Right atrium auricular region (tissue), 2 donors: ENCODE measurements at regions not wholly inside any gene's neighbourhood (a gene's known extent, or its start where the extent isn't known, plus 50 kb on each side); places are given as distances from the start of the nearest gene placed in this dataset.

ENCODE experiments used
- DNase-seq: peaks from one replicate; pipeline ENCODE4 v3.0.0-alpha.2; 2019; ENCODE audit warnings: low spot score
- H3K27ac ChIP-seq, 2 donors: fragments of 200-600 bp; sonication (generic); 1 replicate in 1 of 2; 2 replicates in 1 of 2; pipeline ENCODE4 v1.5.1; 2016 to 2019
- H3K27me3 ChIP-seq, 2 donors: fragments of 200-600 bp; sonication (generic); one replicate each; pipeline versions ENCODE4 v1.5.1 to v1.6.0; 2017 to 2019
- H3K36me3 ChIP-seq: fragments of 200-600 bp; sonication (generic); one replicate; pipeline ENCODE4 v1.5.1; 2016
- H3K4me1 ChIP-seq, 2 donors: fragments of 200-600 bp; sonication (generic); one replicate each; pipeline versions ENCODE4 v1.5.1 to v1.6.0; 2017 to 2019
- H3K4me3 ChIP-seq, 2 donors: fragments of 200-600 bp; sonication (generic); 1 replicate in 1 of 2; 2 replicates in 1 of 2; pipeline ENCODE4 v1.5.1; 2017 to 2019; ENCODE audit warnings: mild to moderate bottlenecking in 1 of 2, moderate library complexity in 1 of 2
- H3K9me3 ChIP-seq, 2 donors: fragments of 200-600 bp; sonication (generic); one replicate each; pipeline ENCODE4 v1.5.1; 2019
- CTCF ChIP-seq, 2 donors: fragments of 200-600 bp; sonication (generic); IDR thresholded peaks; one replicate each; pipeline ENCODE4 v1.5.1; 2019; ENCODE audit warnings: antibody characterized with exemption in 2 of 2

DNA sequence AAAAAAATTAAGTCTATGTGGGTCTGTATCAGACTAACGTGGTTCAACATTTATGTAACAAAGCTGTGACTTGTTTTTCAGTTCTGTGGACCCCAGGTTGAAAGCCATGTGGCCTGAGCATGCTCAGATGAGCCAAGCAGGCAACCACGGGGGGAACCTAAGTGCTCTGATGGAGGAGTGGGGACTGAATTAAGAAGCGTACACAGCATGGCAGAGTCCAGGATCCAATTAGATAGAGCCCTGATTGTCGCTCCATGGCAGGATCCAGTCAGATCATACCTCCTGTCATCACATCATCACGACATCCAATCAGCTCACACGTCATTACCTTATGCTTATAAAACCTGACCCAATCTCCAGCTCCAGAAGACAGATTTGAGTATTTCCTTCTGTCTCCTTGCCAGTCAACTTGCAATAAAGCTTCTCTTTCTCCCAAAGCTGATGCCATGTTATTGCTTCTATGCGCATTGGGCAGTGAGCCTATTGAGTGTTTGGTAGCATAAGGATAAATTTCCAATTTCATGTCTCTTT lies 1013.1 kb upstream of the TMEM132C start:
- H3K27ac ChIP-seq = no peak overlapping the region
- no peaks in the 10 kb centered on the region for H3K27me3 ChIP-seq
- no peaks in the 10 kb centered on the region for H3K9me3 ChIP-seq
- H3K36me3 ChIP-seq = no peaks in the 10 kb centered on the region
- no peaks in the 10 kb centered on the region for H3K4me1 ChIP-seq
- TF ChIP-seq CTCF (IDR thresholded peaks at IDR 0.05) = no peak
- no peak for DNase-seq
- no peak overlapping the region for H3K4me3 ChIP-seq

DNA sequence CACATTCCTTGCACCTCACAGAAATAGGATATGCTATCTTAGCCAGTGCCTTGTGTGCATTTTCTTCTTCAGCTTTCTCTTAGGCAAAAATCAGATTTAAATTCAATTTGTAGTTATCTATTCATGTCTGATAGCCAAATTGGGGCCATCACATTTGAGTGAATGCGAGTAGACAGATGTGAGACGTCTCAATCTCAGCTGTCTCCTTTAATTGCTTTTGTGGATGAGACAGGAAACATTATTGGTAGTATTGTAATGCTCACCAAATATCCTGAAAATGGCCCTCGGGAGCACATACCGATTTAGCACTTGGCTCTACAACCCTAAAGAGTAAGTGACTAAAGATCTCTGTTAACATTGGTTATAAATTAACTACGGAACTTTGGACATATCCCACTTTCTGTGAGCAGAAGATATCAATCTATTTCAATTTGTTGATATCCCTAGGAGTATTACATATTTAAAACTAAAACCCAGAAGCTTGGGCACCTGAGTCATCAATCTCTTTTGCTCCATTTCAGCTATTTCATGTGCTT lies 1012.5 kb upstream of the TMEM132C start:
- H3K4me1 ChIP-seq = no peaks in the 10 kb centered on the region
- no peaks in the 10 kb centered on the region for H3K9me3 ChIP-seq
- H3K36me3 ChIP-seq = no peaks in the 10 kb centered on the region
- H3K27me3 ChIP-seq = no peaks in the 10 kb centered on the region
- no peak for DNase-seq
- TF ChIP-seq CTCF (IDR thresholded peaks at IDR 0.05) = no peak
- H3K27ac ChIP-seq = no peak overlapping the region
- no peak overlapping the region for H3K4me3 ChIP-seq

DNA sequence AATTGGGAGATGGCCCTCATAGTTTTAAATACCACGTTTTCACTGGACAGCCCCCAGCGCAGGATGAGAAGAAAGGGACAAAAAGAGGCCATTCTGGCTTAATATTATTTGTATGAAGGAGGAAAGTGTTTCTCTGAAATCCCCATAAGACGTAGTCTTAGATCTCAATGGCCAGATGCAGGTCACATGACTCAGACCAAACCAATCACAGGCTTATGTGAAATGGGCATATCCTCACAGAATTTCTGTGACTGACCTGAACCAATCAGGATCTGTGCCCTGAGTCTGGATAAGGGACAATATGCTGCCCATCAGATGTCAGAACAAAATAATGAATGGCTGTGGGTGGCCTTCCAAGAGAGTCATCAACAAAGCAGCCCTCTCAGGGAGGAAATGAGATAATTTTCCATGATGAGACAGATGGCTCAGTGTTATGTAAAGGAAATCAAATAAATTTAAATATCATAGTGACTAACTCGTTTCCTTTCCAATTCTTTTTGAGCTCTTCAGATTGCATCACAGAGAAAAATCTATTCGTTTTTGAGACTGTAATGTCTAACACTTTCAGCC lies 1009.5 kb upstream of the TMEM132C start:
- DNase-seq = no peak
- TF ChIP-seq CTCF (IDR thresholded peaks at IDR 0.05) = no peak
- no peaks in the 10 kb centered on the region for H3K9me3 ChIP-seq
- H3K27ac ChIP-seq = no peak overlapping the region
- H3K4me3 ChIP-seq = no peak overlapping the region
- H3K36me3 ChIP-seq = no peaks in the 10 kb centered on the region
- H3K27me3 ChIP-seq = no peaks in the 10 kb centered on the region
- H3K4me1 ChIP-seq = no peaks in the 10 kb centered on the region

DNA sequence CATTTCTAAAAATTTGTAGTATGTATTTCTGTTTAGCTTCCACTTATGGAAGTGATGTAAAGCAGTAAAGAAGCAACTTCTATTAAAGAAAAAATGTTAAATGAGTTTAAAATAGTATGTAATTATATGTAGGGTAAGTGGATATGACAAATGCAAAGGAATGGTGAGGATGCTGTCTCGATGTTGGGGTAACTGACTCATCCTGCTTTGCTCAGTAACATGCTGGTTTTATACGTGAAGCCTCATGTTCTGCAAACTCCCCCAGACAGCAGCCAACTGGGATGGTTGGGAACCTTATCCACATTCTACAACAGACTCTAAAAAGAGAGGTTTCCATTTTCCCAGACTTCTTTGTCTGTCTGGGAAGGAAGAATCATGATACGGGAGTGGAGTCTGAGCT lies 1006.4 kb upstream of the TMEM132C start:
- no peak for DNase-seq
- no peaks in the 10 kb centered on the region for H3K9me3 ChIP-seq
- no peaks in the 10 kb centered on the region for H3K36me3 ChIP-seq
- H3K27me3 ChIP-seq = no peaks in the 10 kb centered on the region
- no peak overlapping the region for H3K4me3 ChIP-seq
- TF ChIP-seq CTCF (IDR thresholded peaks at IDR 0.05) = no peak
- H3K4me1 ChIP-seq = no peaks in the 10 kb centered on the region
- no peak overlapping the region for H3K27ac ChIP-seq

DNA sequence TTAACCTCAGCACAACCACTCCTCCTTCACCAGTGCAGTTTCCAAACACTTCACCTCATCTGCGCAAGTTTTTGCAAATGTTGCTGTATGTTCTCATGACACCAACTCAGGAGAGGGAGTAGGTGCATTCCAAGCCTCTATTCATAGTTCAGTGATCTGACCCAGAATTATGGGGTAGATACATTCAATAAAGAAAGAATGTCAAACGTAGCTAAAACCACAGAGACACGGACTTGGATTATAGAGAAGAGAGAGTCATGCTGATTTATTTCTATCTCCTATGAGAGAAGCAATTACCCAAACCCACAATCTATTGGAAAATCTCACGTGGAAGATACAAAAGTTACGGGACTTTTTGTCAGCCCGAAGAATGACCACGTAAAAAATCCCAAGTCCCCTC lies 1006.0 kb upstream of the TMEM132C start:
- no peak overlapping the region for H3K4me3 ChIP-seq
- TF ChIP-seq CTCF (IDR thresholded peaks at IDR 0.05) = no peak
- H3K4me1 ChIP-seq = no peaks in the 10 kb centered on the region
- no peak overlapping the region for H3K27ac ChIP-seq
- no peaks in the 10 kb centered on the region for H3K27me3 ChIP-seq
- H3K36me3 ChIP-seq = no peaks in the 10 kb centered on the region
- DNase-seq = no peak
- H3K9me3 ChIP-seq = no peaks in the 10 kb centered on the region

DNA sequence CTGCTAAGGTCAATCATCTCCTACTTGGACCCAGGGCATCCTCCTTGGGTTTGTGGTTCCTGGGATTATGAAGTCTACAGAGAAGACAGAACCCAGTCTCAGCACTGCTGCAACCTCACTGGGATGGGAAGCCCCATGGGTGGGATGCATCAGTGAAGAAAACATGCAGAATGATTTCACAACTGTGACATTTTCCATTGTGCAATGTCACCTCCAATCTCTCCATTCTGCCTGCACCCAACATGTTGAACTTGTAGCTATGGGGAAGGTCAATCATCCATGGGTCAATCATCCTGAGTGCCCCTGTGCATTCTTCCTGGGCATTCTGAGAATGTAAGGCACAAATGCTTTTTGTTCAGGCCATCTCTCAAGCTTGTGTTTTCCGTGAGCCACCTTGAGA lies 1004.4 kb upstream of the TMEM132C start:
- no peak for TF ChIP-seq CTCF (IDR thresholded peaks at IDR 0.05)
- no peaks in the 10 kb centered on the region for H3K9me3 ChIP-seq
- no peaks in the 10 kb centered on the region for H3K27me3 ChIP-seq
- no peaks in the 10 kb centered on the region for H3K36me3 ChIP-seq
- no peak for DNase-seq
- no peak overlapping the region for H3K4me3 ChIP-seq
- no peak overlapping the region for H3K27ac ChIP-seq
- H3K4me1 ChIP-seq = no peaks in the 10 kb centered on the region
